GM10266 (cell line): ENCODE measurements at regions not wholly inside any gene's neighbourhood (a gene's known extent, or its start where the extent isn't known, plus 50 kb on each side); places are given as distances from the start of the nearest gene placed in this dataset.

Source experiments
- DNase-seq: peaks from one replicate; pipeline ENCODE4 v3.0.0; 2012; ENCODE audit errors: extremely low spot score
- TF ChIP-seq, protein P1 (sequence below): IDR thresholded peaks from 2 replicates; pipeline ENCODE4 v1.5.1; 2012; ENCODE audit warnings: mild to moderate bottlenecking, low read depth; ENCODE audit not compliant: control insufficient read depth, insufficient read depth; ENCODE audit errors: missing control alignments

DNA sequence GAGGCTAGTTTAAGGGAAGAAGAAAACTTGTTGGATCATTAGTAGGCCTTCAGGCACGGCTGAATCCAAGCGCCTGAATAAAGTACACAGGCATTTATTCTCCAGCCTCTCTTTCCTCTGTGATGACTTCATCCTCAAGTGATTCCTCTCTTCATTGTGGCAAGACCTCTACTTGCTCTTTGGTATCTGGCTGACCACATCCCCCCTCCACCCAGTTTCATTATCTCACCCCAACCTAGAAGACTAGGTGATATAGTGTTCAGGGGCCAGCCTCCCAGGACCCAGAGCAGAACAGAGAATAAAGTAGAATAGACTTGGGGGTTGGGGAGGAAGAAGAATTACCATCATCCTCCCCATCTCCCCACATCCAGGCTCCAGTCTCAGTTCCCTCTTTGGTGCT lies 189.3 kb downstream of the MIAT start:
- no peak for DNase-seq
- TF ChIP-seq, protein P1, sequence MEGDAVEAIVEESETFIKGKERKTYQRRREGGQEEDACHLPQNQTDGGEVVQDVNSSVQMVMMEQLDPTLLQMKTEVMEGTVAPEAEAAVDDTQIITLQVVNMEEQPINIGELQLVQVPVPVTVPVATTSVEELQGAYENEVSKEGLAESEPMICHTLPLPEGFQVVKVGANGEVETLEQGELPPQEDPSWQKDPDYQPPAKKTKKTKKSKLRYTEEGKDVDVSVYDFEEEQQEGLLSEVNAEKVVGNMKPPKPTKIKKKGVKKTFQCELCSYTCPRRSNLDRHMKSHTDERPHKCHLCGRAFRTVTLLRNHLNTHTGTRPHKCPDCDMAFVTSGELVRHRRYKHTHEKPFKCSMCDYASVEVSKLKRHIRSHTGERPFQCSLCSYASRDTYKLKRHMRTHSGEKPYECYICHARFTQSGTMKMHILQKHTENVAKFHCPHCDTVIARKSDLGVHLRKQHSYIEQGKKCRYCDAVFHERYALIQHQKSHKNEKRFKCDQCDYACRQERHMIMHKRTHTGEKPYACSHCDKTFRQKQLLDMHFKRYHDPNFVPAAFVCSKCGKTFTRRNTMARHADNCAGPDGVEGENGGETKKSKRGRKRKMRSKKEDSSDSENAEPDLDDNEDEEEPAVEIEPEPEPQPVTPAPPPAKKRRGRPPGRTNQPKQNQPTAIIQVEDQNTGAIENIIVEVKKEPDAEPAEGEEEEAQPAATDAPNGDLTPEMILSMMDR = no peak

DNA sequence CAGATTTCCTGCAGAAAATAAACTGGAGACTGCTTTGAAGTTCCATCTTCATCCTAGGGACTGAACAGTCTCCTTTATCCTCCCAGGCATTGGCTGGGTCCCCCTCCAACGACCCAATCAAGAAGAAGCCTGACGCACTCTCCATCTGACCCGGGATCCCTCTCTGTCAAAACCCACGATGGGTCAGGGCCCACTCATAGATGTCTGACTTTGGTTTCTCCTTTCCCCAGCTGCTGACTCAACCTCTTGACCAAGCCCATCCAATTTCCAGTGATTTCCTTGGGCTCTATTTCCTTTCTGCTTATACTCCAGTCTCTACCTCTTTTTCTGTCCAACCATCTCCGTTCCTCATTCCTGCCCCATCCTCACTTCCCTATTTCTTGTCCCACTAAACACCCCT lies 189.7 kb downstream of the MIAT start:
- TF ChIP-seq, protein P1 = no peak
- DNase-seq = no peak

- TF ChIP-seq, protein P1 = no peak
- DNase-seq = no peak
Observed at GRCh38 chr22:26847816-26848215, 190.4 kb downstream of the MIAT start.

DNA sequence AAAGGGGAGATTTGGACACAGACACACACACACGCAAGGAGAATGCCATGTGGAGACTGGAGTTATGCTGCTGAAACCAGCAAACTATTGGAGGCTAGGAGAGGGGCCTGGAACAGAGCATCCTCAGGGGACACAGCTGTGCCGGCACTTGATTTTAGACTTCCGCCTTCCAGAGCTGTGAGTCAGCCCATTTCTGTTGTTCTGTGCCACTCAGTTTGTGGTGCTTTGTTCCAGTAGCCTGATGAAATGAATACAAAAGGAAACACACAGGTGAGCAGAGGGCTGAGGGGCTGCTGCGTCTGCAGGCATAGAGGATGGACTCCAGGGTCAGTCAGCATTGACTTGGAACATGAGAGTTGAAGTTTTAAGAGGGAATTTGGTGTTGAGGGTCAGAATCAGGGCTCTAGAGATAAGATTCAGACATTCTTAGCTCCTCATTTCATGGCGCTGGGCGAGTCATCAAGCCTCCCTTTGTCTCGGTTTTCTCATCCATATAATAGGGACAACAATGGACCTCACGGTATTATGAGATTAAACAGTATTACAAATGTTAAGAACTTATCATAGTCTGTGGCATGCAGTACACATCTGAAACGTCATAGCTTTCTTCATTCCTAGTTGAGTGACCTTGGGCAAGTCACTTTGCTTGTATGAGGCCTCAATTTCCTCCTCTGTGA lies 191.0 kb downstream of the MIAT start:
- TF ChIP-seq, protein P1 = no peak
- DNase-seq = no peak

GRCh38 chr22:26849575-26849974 lies 192.2 kb downstream of the MIAT start:
- TF ChIP-seq, protein P1 = no peak
- no peak for DNase-seq

- DNase-seq = no peak
- TF ChIP-seq, protein P1 = no peak
Observed at GRCh38 chr22:26851125-26851524, 193.7 kb downstream of the MIAT start.

- DNase-seq = no peak
- TF ChIP-seq, protein P1 = no peak
Observed at GRCh38 chr22:26852176-26852575, 194.8 kb downstream of the MIAT start.
